ENCODE measurements at regions not wholly inside any gene's neighbourhood (a gene's known extent, or its start where the extent isn't known, plus 50 kb on each side); places are given as distances from the start of the nearest gene placed in this dataset.
"Not testable (repeated sequence)": the region's sequence is repeated elsewhere in the genome, so short reads cannot be mapped to it uniquely, and the experiment has no call there.

DNA sequence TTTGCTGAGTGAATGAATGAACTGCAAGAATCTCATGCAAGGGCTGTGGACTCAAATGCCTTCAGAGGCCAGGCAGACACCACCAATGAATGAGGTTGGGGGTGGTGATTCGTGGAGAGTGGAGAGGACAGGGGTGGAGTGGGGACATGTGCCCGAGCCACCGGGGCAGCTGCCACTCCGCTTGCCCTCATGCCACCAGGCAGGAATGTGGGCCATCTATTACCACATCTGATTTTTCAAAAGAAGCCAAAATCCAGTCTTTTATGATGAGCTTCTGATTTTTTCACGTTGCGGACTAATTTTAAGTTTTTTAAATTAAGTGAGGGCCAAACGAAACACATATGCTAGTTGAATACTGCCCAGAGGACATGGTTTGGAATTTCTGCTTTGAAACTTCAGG lies 67.1 kb upstream of the SMURF2 start:
- Mint-ChIP-seq H3K9me3 (ENCODE audit: low read depth) (no peaks in the 10 kb centered on the region), H3K4me3 (ENCODE audit: unreplicated experiment) (no peak overlapping the region), H3K4me1 (ENCODE audit: low read depth) (peaks cover 35% of the 10 kb centered on the region), H3K27me3 (ENCODE audit: low read depth) (no peaks in the 10 kb centered on the region), H3K36me3 (ENCODE audit: low read depth) (no peaks in the 10 kb centered on the region), H3K27ac (ENCODE audit: unreplicated experiment) (no peak overlapping the region)
- TF ChIP-seq, protein P1, sequence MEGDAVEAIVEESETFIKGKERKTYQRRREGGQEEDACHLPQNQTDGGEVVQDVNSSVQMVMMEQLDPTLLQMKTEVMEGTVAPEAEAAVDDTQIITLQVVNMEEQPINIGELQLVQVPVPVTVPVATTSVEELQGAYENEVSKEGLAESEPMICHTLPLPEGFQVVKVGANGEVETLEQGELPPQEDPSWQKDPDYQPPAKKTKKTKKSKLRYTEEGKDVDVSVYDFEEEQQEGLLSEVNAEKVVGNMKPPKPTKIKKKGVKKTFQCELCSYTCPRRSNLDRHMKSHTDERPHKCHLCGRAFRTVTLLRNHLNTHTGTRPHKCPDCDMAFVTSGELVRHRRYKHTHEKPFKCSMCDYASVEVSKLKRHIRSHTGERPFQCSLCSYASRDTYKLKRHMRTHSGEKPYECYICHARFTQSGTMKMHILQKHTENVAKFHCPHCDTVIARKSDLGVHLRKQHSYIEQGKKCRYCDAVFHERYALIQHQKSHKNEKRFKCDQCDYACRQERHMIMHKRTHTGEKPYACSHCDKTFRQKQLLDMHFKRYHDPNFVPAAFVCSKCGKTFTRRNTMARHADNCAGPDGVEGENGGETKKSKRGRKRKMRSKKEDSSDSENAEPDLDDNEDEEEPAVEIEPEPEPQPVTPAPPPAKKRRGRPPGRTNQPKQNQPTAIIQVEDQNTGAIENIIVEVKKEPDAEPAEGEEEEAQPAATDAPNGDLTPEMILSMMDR (IDR thresholded peaks at IDR 0.05) = no peak
- no peak for DNase-seq (ENCODE audit: low spot score)

DNA sequence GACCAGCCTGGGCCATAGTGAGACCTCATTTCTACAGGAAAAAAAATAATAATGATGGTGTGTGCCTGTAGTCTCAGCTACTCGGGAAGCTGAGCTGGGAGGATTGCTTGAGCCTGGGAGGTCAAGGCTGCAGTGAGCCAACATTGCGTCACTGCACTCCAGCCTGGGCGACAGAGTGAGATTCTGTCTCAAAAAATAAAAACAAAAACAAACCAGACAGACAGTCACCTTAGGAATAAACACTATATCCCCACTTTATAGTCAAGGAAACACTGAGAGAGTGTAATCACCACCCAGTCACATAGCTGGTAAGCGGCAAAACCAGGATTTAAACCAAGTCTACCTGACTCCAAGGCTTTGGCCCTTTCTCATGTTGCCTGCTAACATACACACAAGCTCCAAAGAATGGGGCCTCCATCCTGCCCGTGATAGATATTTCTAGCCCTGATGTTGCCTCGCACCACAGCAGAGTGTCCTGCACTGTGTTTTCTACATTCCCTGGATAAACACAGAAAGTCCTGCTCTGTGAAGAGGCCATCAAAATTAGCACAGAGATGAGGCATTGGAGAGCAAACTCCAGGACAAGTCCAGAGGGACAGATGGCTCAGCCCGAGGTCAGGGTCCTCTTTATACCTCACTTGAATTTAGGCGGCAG lies 66.1 kb upstream of the SMURF2 start:
- H3K4me1 Mint-ChIP-seq (ENCODE audit: low read depth) = peaks cover 36% of the 10 kb centered on the region
- TF ChIP-seq, protein P1 (IDR thresholded peaks at IDR 0.05) = no peak
- no peaks in the 10 kb centered on the region for H3K27me3 Mint-ChIP-seq (ENCODE audit: low read depth)
- no peak overlapping the region for H3K27ac Mint-ChIP-seq (ENCODE audit: unreplicated experiment)
- no peak overlapping the region for H3K4me3 Mint-ChIP-seq (ENCODE audit: unreplicated experiment)
- no peak for DNase-seq (ENCODE audit: low spot score)
- no peaks in the 10 kb centered on the region for H3K9me3 Mint-ChIP-seq (ENCODE audit: low read depth)
- no peaks in the 10 kb centered on the region for H3K36me3 Mint-ChIP-seq (ENCODE audit: low read depth)

DNA sequence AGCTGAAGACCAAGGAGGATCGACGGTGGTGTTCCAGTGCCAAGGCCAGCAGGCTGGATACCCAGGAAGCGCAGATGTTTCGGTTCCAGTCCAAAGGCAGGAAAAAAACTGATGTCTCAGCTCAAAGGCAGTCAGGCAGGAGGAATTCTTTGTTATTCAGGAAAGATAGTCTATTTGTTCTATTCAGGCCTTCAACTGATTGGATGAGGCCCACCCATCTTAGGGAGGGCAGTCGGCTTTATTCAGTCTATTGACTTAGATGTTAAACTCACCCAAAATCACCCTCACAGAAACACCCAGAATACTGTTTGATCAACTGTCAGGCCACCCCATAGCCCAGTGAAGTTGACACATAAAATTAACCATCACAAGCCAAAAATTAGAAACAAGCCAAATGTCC lies 63.9 kb upstream of the SMURF2 start:
- not testable (repeated sequence) for H3K27ac Mint-ChIP-seq (ENCODE audit: unreplicated experiment); H3K4me3 Mint-ChIP-seq (ENCODE audit: unreplicated experiment); DNase-seq (ENCODE audit: low spot score); H3K27me3 Mint-ChIP-seq (ENCODE audit: low read depth); H3K9me3 Mint-ChIP-seq (ENCODE audit: low read depth); H3K36me3 Mint-ChIP-seq (ENCODE audit: low read depth)
- peaks cover 33% of the 10 kb centered on the region for H3K4me1 Mint-ChIP-seq (ENCODE audit: low read depth)

DNA sequence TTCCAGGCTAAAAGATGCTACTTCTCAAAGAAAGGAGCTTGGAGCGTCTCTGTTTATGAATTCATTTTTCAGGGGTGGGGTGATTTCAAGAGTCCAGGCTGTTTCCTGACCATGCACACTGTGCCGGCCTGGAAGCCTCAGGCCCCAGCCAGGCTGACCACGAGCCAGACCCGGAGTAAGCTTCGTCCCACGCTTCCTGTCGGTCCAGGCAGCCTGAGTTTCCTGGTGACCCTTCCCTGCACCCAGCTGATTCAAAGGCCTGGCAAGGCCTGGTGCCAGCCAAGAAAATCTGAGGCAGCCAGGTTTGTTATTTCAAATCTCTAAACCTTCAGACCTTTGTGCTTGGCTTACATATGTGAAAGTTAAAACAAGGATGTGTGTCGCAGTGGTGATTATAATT lies 62.1 kb upstream of the SMURF2 start:
- H3K27ac Mint-ChIP-seq (ENCODE audit: unreplicated experiment) = peak overlapping the region; percentile 78
- not testable (repeated sequence) for DNase-seq (ENCODE audit: low spot score); H3K9me3 Mint-ChIP-seq (ENCODE audit: low read depth); H3K4me3 Mint-ChIP-seq (ENCODE audit: unreplicated experiment); H3K27me3 Mint-ChIP-seq (ENCODE audit: low read depth); H3K36me3 Mint-ChIP-seq (ENCODE audit: low read depth)
- H3K4me1 Mint-ChIP-seq (ENCODE audit: low read depth) = peaks cover 25% of the 10 kb centered on the region

DNA sequence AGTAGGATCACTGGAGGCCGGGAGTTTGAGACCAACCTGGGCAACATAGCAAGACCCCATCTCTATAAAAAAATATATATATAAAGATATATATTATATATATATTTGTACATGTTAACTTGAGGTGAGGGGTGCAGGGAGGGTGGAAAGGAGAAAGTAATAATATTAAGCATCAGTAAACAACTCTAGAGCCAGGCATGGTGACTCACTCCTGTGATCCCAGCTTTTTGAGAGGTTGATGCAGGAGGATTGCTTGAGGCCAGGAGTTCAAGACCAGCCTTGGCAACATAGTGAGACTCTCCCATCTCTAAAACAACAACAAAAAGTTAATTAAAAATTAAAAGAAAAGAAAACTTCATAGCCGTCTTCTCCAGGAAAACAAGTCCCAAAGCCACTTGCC lies 61.7 kb upstream of the SMURF2 start:
- Mint-ChIP-seq H3K27me3 (ENCODE audit: low read depth) (no peaks in the 10 kb centered on the region), H3K4me1 (ENCODE audit: low read depth) (peaks cover 25% of the 10 kb centered on the region), H3K4me3 (ENCODE audit: unreplicated experiment) (no peak overlapping the region), H3K9me3 (ENCODE audit: low read depth) (no peaks in the 10 kb centered on the region), H3K36me3 (ENCODE audit: low read depth) (no peaks in the 10 kb centered on the region), H3K27ac (ENCODE audit: unreplicated experiment) (peak overlapping the region; percentile 78)
- TF ChIP-seq, protein P1 (IDR thresholded peaks at IDR 0.05) = no peak
- DNase-seq (ENCODE audit: low spot score) = no peak

DNA sequence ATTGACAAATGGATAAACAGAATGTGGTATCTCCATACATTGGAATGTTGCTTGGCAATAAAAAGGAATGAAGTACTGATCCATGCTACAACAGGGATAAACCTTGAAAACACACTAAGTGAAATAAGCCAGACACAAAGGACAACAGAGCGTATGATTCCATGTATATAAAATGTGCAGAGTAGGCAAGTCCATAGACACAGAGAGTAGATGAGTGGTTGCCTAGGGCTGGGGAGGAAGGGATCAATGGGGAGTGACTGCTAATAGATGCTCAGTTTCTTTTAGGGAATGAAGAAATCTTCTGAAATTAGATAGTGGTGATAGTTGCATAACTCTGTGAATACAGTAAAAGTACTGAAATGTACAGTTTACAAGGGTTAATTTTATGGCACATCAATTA lies 59.4 kb upstream of the SMURF2 start:
- H3K9me3 Mint-ChIP-seq (ENCODE audit: low read depth); H3K4me3 Mint-ChIP-seq (ENCODE audit: unreplicated experiment); H3K36me3 Mint-ChIP-seq (ENCODE audit: low read depth); H3K27me3 Mint-ChIP-seq (ENCODE audit: low read depth); DNase-seq (ENCODE audit: low spot score); H3K27ac Mint-ChIP-seq (ENCODE audit: unreplicated experiment): not testable (repeated sequence)
- H3K4me1 Mint-ChIP-seq (ENCODE audit: low read depth) = peaks cover 20% of the 10 kb centered on the region

DNA sequence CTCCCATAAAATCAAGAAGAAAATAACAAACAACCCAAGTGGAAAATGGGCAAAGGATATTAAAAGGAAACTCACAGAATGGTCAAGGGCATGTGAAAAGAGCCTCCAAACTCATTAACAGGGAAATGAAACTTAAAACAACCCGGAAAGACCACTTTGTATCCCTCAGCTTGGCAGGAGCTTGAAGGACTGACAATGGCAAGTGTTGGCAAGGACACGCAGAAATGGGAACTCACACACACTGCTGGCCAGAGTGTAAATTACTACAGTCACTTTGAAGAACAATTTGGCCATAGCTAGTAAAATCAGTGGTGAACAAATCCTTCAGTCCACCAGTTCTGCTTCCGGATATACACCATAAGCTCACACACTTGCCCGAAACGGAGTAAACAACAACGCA lies 58.1 kb upstream of the SMURF2 start:
- not testable (repeated sequence) for DNase-seq (ENCODE audit: low spot score); H3K36me3 Mint-ChIP-seq (ENCODE audit: low read depth); H3K9me3 Mint-ChIP-seq (ENCODE audit: low read depth); H3K27ac Mint-ChIP-seq (ENCODE audit: unreplicated experiment); H3K27me3 Mint-ChIP-seq (ENCODE audit: low read depth); H3K4me3 Mint-ChIP-seq (ENCODE audit: unreplicated experiment)
- peaks cover 20% of the 10 kb centered on the region for H3K4me1 Mint-ChIP-seq (ENCODE audit: low read depth)

DNA sequence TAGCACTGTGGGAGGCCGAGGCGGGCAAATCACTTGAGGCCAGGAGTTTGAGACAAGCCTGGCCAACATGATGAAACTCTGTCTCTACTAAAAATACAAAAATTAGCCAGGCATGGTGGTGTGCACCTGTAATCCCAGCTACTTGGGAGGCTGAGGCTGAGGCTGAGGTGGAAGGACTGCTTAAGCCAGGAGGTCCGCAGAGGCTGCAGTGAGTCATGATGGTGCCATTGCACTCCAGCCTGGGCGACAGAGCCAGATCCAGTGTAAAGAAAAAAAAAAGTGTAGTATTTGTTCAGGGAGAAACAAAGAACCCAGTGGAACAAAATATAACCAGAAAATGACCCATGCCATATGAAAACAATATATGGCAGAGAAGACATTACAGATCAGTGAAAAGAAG lies 57.4 kb upstream of the SMURF2 start:
- H3K36me3 Mint-ChIP-seq (ENCODE audit: low read depth); DNase-seq (ENCODE audit: low spot score); H3K4me3 Mint-ChIP-seq (ENCODE audit: unreplicated experiment); H3K27ac Mint-ChIP-seq (ENCODE audit: unreplicated experiment); H3K9me3 Mint-ChIP-seq (ENCODE audit: low read depth); H3K27me3 Mint-ChIP-seq (ENCODE audit: low read depth): not testable (repeated sequence)
- H3K4me1 Mint-ChIP-seq (ENCODE audit: low read depth) = peaks cover 18% of the 10 kb centered on the region

DNA sequence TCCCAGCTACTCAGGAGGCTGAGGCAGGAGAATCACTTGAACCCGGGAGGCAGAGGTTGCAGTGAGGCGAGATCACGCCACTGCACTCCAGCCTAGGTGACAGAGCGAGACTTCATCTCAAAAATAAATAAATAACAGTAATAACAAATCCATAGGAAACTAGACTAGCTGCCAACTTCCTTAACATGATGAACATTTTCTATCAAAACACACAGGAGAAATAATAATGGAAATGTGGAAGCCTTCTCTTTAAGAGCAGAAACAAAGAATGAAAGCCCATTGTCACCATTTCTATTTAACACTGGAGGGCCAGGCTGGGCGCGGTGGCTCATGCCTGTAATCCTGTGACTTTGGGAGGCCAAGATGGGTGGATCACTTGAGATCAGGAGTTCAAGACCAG lies 56.7 kb upstream of the SMURF2 start:
- H3K27me3 Mint-ChIP-seq (ENCODE audit: low read depth); H3K9me3 Mint-ChIP-seq (ENCODE audit: low read depth); H3K27ac Mint-ChIP-seq (ENCODE audit: unreplicated experiment); H3K36me3 Mint-ChIP-seq (ENCODE audit: low read depth); H3K4me3 Mint-ChIP-seq (ENCODE audit: unreplicated experiment); DNase-seq (ENCODE audit: low spot score): not testable (repeated sequence)
- peaks cover 11% of the 10 kb centered on the region for H3K4me1 Mint-ChIP-seq (ENCODE audit: low read depth)
